K562 (cell line): ENCODE measurements at regions not wholly inside any gene's neighbourhood (a gene's known extent, or its start where the extent isn't known, plus 50 kb on each side); places are given as distances from the start of the nearest gene placed in this dataset.

Experiments used
- ZNF124 ChIP-seq: sonication (generic); formaldehyde crosslinking; IDR thresholded peaks from 2 replicates; pipeline ENCODE4 v1.8.1; 2022; ENCODE audit warnings: missing genetic modification reagents
- ZNF23 ChIP-seq: fragments of 250-450 bp; sonication (Bioruptor Pico); IDR thresholded peaks from 2 replicates; pipeline ENCODE4 v1.4.0; 2020; ENCODE audit warnings: mild to moderate bottlenecking
- ZNF239 ChIP-seq: fragments of 250-450 bp; sonication (Bioruptor Pico); IDR thresholded peaks from 2 replicates; pipeline ENCODE4 v1.4.0; 2020; ENCODE audit warnings: mild to moderate bottlenecking
- TF ChIP-seq, protein P1 (sequence below), 3 experiments: IDR thresholded peaks in 2 of 3; conservative IDR thresholded peaks in 1 of 3; 2 replicates each; pipeline ENCODE4 v1.5.1; 2011 to 2012; ENCODE audit warnings: low read length in 3 of 3, mild to moderate bottlenecking in 3 of 3, control low read depth in 2 of 3, improper control_type of control experiment in 1 of 3, inconsistent platforms in 1 of 3, low read depth in 1 of 3, mixed read lengths in 1 of 3, moderate library complexity in 1 of 3; ENCODE audit not compliant: insufficient read depth in 2 of 3

DNA sequence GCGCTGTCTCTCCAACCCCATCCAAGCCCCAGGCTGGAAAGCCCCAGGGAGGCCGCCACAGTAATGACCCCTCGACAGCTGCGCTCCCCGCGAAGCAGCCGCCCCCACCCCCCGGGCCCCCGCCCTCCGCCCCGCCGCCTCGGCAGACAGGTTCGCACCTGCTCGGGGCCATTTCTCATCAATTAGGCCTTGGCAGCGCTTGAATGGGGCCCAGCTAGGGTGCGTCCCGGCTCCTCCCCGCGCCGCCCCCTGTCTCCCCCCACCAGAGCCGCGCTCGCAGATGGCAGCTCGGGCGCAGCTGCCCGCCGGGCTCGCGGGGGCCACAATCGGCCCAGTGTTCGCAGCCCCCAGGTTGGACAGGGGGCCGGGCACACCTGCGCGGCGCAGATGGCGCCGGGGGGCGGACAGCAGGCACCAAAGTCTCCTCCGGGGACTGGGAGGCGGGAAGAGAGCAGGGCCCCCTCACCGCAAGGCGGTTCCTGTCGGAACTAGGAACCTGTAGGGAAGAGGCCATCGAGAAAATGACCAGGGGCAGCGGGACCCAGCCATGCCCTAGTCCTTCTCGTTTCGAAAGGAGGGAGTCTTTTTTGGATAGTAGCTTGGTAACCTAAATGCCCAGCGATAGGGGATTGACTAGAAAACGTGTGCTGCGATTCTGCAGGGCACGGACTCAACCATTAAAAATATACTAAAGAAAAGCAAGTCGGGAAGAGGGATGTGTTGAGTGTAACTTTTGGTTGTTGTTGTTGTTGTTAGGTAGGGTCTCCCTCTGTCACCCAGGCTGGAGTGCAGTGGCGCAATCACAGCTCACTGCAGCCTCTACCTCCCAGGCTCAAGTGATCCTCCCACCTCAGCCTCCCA lies 83.2 kb upstream of the EYA2 start:
- no peak for TF ChIP-seq ZNF239 (CRISPR knock-in tag)
- TF ChIP-seq ZNF23 (CRISPR knock-in tag), result no peak
- TF ChIP-seq, protein P1, sequence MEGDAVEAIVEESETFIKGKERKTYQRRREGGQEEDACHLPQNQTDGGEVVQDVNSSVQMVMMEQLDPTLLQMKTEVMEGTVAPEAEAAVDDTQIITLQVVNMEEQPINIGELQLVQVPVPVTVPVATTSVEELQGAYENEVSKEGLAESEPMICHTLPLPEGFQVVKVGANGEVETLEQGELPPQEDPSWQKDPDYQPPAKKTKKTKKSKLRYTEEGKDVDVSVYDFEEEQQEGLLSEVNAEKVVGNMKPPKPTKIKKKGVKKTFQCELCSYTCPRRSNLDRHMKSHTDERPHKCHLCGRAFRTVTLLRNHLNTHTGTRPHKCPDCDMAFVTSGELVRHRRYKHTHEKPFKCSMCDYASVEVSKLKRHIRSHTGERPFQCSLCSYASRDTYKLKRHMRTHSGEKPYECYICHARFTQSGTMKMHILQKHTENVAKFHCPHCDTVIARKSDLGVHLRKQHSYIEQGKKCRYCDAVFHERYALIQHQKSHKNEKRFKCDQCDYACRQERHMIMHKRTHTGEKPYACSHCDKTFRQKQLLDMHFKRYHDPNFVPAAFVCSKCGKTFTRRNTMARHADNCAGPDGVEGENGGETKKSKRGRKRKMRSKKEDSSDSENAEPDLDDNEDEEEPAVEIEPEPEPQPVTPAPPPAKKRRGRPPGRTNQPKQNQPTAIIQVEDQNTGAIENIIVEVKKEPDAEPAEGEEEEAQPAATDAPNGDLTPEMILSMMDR (IDR thresholded peaks at IDR 0.05 in 2 of 3, conservative IDR thresholded peaks at IDR 0.05 in 1 of 3; ENCODE audit: insufficient read depth in 2 of 3, low read depth in 1 of 3, low read length in 3 of 3), result no peak
- TF ChIP-seq ZNF124 (CRISPR knock-in tag), result no peak
